ENCODE measurements at regions not wholly inside any gene's neighbourhood (a gene's known extent, or its start where the extent isn't known, plus 50 kb on each side); places are given as distances from the start of the nearest gene placed in this dataset.
A peak's percentile ranks its signal among the peaks of the same experiment; 100 is the strongest.

GRCh38 chr6:40954446-40955177 lies 84.4 kb downstream of the UNC5CL start:
- TF ChIP-seq EZH2 (IDR thresholded peaks at IDR 0.05; ENCODE audit: insufficient read depth, low read length): no peak
- TF ChIP-seq, protein P1, sequence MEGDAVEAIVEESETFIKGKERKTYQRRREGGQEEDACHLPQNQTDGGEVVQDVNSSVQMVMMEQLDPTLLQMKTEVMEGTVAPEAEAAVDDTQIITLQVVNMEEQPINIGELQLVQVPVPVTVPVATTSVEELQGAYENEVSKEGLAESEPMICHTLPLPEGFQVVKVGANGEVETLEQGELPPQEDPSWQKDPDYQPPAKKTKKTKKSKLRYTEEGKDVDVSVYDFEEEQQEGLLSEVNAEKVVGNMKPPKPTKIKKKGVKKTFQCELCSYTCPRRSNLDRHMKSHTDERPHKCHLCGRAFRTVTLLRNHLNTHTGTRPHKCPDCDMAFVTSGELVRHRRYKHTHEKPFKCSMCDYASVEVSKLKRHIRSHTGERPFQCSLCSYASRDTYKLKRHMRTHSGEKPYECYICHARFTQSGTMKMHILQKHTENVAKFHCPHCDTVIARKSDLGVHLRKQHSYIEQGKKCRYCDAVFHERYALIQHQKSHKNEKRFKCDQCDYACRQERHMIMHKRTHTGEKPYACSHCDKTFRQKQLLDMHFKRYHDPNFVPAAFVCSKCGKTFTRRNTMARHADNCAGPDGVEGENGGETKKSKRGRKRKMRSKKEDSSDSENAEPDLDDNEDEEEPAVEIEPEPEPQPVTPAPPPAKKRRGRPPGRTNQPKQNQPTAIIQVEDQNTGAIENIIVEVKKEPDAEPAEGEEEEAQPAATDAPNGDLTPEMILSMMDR (IDR thresholded peaks at IDR 0.05; ENCODE audit: insufficient read depth, low read depth, low read length): no peak
- Histone ChIP-seq H3K79me2 (ENCODE audit: insufficient read depth, low read length) (no peaks in the 10 kb centered on the region), H3K4me2 (ENCODE audit: low read length) (no peak overlapping the region), H3K36me3 (ENCODE audit: insufficient read depth, low read length) (no peaks in the 10 kb centered on the region), H3K9me3 (ENCODE audit: insufficient read depth, low read depth, low read length) (no peaks in the 10 kb centered on the region), H3K4me3 (ENCODE audit: insufficient read depth, low read depth, low read length) (no peak overlapping the region), H2AFZ (ENCODE audit: low read depth, low read length) (no peak overlapping the region), H3K9ac (ENCODE audit: low read length) (no peak overlapping the region), H3K27ac (ENCODE audit: low read depth, low read length) (no peak overlapping the region), H3K4me1 (ENCODE audit: insufficient read depth, low read length) (peaks cover 46% of the 10 kb centered on the region), H3K27me3 (ENCODE audit: insufficient read depth, low read length) (no peaks in the 10 kb centered on the region), H4K20me1 (ENCODE audit: insufficient read depth, low read length) (no peaks in the 10 kb centered on the region)
- Mint-ChIP-seq H3K36me3 (ENCODE audit: low read depth, unreplicated experiment) (no peaks in the 10 kb centered on the region), H3K27me3 (ENCODE audit: low read depth, unreplicated experiment) (no peaks in the 10 kb centered on the region), H3K27ac (ENCODE audit: unreplicated experiment) (peak overlapping the region; percentile 28), H3K4me1 (ENCODE audit: low read depth, unreplicated experiment) (peaks cover 47% of the 10 kb centered on the region), H3K4me3 (ENCODE audit: unreplicated experiment) (no peak overlapping the region), H3K9me3 (ENCODE audit: unreplicated experiment) (no peaks in the 10 kb centered on the region)
- FAIRE-seq (no peak), DNase-seq (ENCODE audit: low read depth) (no peak)

GRCh38 chr6:40953486-40953885 lies 85.5 kb downstream of the UNC5CL start:
- Histone ChIP-seq H3K4me3 (ENCODE audit: insufficient read depth, low read depth, low read length) (no peak overlapping the region), H2AFZ (ENCODE audit: low read depth, low read length) (no peak overlapping the region), H3K27ac (ENCODE audit: low read depth, low read length) (no peak overlapping the region), H3K4me1 (ENCODE audit: insufficient read depth, low read length) (peaks cover 43% of the 10 kb centered on the region), H3K9me3 (ENCODE audit: insufficient read depth, low read depth, low read length) (no peaks in the 10 kb centered on the region), H4K20me1 (ENCODE audit: insufficient read depth, low read length) (no peaks in the 10 kb centered on the region), H3K9ac (ENCODE audit: low read length) (no peak overlapping the region), H3K4me2 (ENCODE audit: low read length) (no peak overlapping the region), H3K79me2 (ENCODE audit: insufficient read depth, low read length) (no peaks in the 10 kb centered on the region), H3K27me3 (ENCODE audit: insufficient read depth, low read length) (no peaks in the 10 kb centered on the region), H3K36me3 (ENCODE audit: insufficient read depth, low read length) (no peaks in the 10 kb centered on the region)
- no peaks in the 10 kb centered on the region for H3K27me3 Mint-ChIP-seq (ENCODE audit: low read depth, unreplicated experiment)
- DNase-seq (ENCODE audit: low read depth) (no peak), FAIRE-seq (no peak)
- no peaks in the 10 kb centered on the region for H3K9me3 Mint-ChIP-seq (ENCODE audit: unreplicated experiment)
- TF ChIP-seq EZH2 (IDR thresholded peaks at IDR 0.05; ENCODE audit: insufficient read depth, low read length): no peak
- TF ChIP-seq, protein P1 (IDR thresholded peaks at IDR 0.05; ENCODE audit: insufficient read depth, low read depth, low read length): no peak
- H3K36me3 Mint-ChIP-seq (ENCODE audit: low read depth, unreplicated experiment): no peaks in the 10 kb centered on the region
- H3K4me1 Mint-ChIP-seq (ENCODE audit: low read depth, unreplicated experiment): peaks cover 45% of the 10 kb centered on the region
- no peak overlapping the region for H3K27ac Mint-ChIP-seq (ENCODE audit: unreplicated experiment)
- H3K4me3 Mint-ChIP-seq (ENCODE audit: unreplicated experiment): no peak overlapping the region

All from astrocyte (in vitro differentiated cells and primary cell).